Inferior parietal cortex (tissue), 1 donor: ENCODE measurements at regions not wholly inside any gene's neighbourhood (a gene's known extent, or its start where the extent isn't known, plus 50 kb on each side); places are given as distances from the start of the nearest gene placed in this dataset.

Source experiments
- DNase-seq: peaks from one replicate; pipeline ENCODE4 v3.0.0-alpha.2; 2016; ENCODE audit errors: extremely low spot score

- DNase-seq = peak; percentile 65
These were observed 66.7 kb downstream of the CD164 start for GRCh38 chr6:109315341-109316110.

DNA sequence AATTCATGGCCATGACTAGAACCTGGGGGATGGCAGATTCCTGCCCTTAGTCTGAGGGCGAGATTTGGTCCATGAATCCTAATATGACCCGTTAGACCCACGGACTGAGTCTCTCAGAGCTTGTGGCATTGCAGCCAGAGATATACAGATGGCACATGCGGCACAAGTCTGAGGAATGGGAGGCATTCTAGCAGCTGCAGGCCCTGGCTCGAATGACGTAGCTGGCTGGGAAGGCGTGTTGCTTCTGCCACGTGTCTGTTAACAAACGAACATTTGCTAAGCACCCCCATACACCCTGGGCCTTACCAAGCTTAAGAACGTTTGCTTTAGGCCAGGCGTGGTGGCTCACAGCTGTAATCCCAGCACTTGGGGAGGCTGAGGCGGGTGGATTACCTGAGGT is 68.0 kb downstream of the CD164 start:
- DNase-seq = no peak

DNA sequence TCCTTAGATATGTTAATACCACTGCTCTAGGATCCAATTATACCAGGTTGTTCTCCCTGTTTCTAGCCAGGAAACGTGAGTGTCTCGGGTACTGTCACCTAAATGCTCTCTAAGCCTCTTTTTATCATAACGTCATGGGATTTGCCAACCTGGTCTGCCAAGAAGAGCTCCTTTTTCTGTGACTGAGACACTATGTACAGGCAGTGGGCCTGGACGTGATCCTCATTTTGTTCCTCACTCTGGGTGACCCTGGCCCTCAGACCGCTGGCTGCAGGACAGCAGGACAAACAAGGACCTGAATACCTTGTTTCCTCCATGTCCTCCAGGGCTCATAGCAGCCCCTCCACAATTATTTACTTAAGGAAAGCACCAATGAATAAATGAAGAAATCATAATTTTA is 69.1 kb downstream of the CD164 start:
- DNase-seq = no peak

GRCh38 chr6:109311471-109311870 is 70.8 kb downstream of the CD164 start:
- DNase-seq = no peak

DNA sequence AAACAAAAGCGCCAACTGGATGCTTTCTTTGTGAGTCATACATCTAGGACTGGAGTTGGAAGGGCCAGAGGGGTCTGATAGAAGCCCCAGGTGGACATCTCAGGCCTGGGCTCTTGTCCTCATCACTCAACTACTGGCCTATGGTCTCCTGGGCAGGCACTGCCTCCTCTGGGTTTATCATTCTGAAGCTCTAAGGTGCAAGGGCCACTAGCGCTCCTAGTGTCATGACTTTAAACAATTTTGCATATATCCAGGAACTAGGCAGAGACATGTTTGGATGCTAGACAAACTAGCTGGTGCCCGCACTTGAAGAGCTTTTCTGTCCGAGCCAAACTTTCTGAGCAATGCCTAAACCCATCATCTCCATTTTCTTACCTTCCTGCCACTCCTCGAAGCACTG is 72.3 kb downstream of the CD164 start:
- no peak for DNase-seq

GRCh38 chr6:109308018-109308492 is 74.2 kb downstream of the CD164 start:
- DNase-seq = no peak

DNA sequence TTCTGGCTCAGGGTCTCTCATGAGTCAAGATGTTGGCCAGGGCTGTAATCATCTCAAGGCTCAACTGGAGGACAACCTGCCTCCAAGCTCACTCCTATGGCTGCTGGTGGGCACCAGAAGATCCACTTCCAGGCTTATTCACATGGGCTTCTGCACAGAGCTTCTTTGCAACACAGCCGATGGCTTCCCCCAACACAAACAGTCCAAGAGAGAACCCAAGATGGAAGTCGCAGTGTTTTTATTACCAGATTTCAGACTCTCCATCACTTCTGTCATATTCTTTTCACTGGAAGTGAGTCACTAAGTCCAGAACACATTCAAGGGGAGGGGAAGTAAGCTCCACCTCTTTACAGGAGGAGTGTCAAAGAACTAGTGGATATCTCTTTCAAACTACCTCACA is 75.5 kb downstream of the CD164 start:
- DNase-seq = no peak

- no peak for DNase-seq
These were observed 77.2 kb downstream of the CD164 start for GRCh38 chr6:109305028-109305427.

- peak; percentile 56 for DNase-seq
These were observed 77.8 kb downstream of the CD164 start for GRCh38 chr6:109304284-109305015.

GRCh38 chr6:109303640-109304283 is 78.5 kb downstream of the CD164 start:
- no peak for DNase-seq

DNA sequence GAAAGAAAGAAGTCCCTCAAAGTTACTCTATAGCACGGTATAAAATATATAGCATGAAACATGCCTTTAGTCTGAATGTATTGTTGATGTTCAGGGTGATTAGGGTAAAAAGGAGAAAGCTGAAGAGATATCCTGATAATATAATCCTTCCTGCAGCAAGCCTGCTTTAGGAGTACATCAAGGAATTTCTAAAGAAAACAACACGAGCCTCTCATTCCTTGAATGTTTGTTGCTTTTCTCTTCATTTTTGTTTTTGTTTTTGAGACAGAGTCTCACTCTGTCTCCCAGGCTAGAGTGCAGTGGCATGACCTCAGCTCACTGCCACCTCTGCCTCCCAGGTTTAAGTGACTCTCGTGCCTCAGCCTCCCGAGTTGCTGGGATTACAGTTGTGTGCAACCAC is 79.1 kb downstream of the CD164 start:
- DNase-seq = no peak

- DNase-seq = no peak
These were observed 80.1 kb downstream of the CD164 start for GRCh38 chr6:109302176-109302575.

DNA sequence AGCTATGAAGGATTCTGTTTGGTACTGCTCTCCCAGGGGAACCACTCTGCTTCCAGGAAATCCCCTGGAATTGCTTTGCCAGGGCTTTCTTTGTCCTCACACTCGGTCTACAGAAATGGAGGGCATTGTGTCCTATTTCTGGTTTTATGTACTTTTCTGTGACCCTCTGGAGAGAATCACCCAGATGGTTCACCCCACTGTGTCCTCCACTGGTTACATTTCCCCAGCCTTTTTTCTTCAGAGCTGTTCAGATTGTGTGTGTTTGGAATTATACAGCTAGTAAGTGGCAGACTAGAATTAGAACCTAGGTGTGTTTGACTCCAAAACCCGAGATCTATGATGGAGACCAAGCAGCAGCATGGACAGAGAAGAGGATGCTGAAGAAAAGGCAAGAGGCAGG is 80.8 kb downstream of the CD164 start:
- DNase-seq = no peak

- no peak for DNase-seq
These were observed 81.4 kb downstream of the CD164 start for GRCh38 chr6:109300874-109301273.

- DNase-seq = no peak
These were observed 82.3 kb downstream of the CD164 start for GRCh38 chr6:109299776-109300564.

DNA sequence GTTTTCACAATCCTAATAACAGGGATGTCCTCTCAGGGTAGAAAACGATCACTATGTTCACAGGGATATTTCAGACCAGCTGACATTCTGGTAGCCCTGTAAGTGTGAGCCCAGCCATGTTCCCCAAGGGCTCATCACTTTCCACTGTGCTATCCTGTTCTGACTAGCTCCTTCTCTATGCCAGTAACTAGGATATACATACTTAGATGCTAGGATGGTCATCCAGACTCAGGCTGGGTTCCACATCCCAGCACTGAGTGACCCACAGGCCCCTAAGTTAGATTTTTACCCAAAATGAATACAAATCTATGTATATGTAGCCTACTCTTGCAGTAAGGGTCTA is 83.0 kb downstream of the CD164 start:
- no peak for DNase-seq

GRCh38 chr6:109298605-109299264 is 83.5 kb downstream of the CD164 start:
- DNase-seq = no peak

DNA sequence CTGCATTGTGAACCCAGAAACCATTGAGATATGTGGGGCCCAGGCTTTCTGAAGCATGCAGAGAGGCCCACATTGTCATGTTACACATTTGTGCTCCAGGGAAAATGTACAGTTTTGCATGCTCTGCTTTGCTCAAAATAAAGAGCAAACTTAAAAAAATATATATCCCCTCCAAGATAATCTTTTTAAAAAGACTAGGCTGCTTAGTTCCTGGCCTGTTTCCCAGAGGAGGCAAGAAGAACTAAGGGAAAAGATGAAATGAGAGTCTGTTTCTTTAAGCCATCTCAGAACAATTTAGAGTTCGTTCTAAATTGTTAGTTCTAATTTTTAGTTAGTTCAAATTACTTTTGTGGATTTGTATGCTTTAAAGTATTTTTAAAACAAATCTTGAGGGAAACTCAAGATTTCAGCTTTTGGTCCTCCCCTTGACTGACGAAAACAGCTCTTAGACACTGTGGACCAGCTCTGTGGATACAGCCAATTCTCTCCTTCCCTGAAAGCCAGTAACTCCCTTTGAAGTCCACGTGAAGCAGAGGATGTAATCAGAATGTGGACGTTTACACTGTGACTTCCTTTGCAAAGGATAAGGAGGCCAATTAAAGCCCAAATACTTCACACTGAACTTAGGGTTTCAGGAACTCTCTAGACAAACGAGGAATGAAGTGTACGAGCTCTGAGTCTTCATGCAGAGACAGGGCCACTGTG is 84.7 kb downstream of the CD164 start:
- DNase-seq = no peak

DNA sequence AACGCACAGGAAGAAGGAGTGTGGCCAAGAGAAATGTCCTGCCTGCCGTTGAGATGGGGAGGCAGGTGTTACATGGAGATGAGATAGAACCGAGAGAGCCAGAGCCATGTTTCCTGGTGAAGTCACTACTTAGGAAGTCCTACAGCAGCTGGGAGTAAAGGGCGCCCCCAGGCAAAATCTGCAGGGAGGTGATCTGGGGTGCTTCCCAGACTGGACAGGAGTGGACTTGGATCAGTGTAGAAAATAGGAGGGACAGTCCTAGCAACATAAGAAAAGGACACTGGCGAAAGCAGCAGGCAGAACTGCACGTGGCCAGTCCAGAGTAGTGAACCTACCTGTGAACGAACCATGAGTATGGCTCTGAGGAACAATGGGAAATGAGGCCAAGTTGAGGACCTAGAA is 85.3 kb downstream of the CD164 start:
- DNase-seq = no peak

- DNase-seq = no peak
These were observed 85.8 kb downstream of the CD164 start for GRCh38 chr6:109296452-109296851.

GRCh38 chr6:109295774-109296156 is 86.5 kb downstream of the CD164 start:
- DNase-seq = no peak
